ENCODE measurements at regions not wholly inside any gene's neighbourhood (a gene's known extent, or its start where the extent isn't known, plus 50 kb on each side); places are given as distances from the start of the nearest gene placed in this dataset.

DNA sequence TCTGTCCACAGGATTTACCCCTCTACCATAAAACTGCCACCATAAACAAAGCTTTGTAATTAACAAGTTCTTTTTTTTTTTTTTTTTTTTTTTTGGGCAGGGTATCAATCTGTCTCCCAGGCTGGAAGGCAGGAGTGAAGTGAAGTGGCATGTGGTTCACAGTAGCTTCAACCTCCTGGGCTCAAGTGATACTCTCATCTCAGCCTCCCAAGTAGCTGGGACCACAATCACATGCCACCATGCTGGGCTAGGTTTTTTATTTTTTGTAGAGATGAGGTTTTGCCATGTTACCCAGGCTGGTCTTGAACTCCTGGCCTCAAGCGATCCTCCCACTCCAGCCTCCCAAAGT lies 61.1 kb upstream of the NUDT4 start:
- no peaks in the 10 kb centered on the region for H3K9me2 ChIP-seq
- DNase-seq, result no peak
- TF ChIP-seq RXRA (IDR thresholded peaks at IDR 0.05; ENCODE audit: borderline replicate concordance, low read depth) (no peak), RAD21 (IDR thresholded peaks at IDR 0.05; ENCODE audit: low read length) (no peak), FOXM1 (IDR thresholded peaks at IDR 0.05; ENCODE audit: low read depth) (no peak), REST (IDR thresholded peaks at IDR 0.05; ENCODE audit: low read depth, low read length) (no peak), USF1 (IDR thresholded peaks at IDR 0.05; ENCODE audit: borderline replicate concordance, low read depth) (no peak), USF2 (IDR thresholded peaks at IDR 0.05; ENCODE audit: borderline replicate concordance, low read depth, low read length) (no peak), CHD2 (IDR thresholded peaks at IDR 0.05; ENCODE audit: low read length, partially characterized antibody) (no peak), GABPA (IDR thresholded peaks at IDR 0.05; ENCODE audit: low read depth) (no peak), MXI1 (IDR thresholded peaks at IDR 0.05; ENCODE audit: low read depth, low read length) (no peak), EZH2phosphoT487 (IDR thresholded peaks at IDR 0.05; ENCODE audit: borderline replicate concordance, low read depth) (no peak), GATA2 (CRISPR knock-in tag; IDR thresholded peaks at IDR 0.05) (no peak), SMC3 (IDR thresholded peaks at IDR 0.05; ENCODE audit: low read depth, low read length) (no peak), SIN3A (IDR thresholded peaks at IDR 0.05; ENCODE audit: borderline replicate concordance, low read depth, low read length) (no peak)
- TF ChIP-seq, protein P1, sequence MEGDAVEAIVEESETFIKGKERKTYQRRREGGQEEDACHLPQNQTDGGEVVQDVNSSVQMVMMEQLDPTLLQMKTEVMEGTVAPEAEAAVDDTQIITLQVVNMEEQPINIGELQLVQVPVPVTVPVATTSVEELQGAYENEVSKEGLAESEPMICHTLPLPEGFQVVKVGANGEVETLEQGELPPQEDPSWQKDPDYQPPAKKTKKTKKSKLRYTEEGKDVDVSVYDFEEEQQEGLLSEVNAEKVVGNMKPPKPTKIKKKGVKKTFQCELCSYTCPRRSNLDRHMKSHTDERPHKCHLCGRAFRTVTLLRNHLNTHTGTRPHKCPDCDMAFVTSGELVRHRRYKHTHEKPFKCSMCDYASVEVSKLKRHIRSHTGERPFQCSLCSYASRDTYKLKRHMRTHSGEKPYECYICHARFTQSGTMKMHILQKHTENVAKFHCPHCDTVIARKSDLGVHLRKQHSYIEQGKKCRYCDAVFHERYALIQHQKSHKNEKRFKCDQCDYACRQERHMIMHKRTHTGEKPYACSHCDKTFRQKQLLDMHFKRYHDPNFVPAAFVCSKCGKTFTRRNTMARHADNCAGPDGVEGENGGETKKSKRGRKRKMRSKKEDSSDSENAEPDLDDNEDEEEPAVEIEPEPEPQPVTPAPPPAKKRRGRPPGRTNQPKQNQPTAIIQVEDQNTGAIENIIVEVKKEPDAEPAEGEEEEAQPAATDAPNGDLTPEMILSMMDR (IDR thresholded peaks at IDR 0.05), result no peak
- TF ChIP-seq, protein P2, sequence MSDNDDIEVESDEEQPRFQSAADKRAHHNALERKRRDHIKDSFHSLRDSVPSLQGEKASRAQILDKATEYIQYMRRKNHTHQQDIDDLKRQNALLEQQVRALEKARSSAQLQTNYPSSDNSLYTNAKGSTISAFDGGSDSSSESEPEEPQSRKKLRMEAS (IDR thresholded peaks at IDR 0.05; ENCODE audit: low read depth), result no peak
- H3K4me1 ChIP-seq (ENCODE audit: control insufficient read depth in 1 of 2, insufficient read depth in 2 of 2, low read depth in 1 of 2, low read length in 1 of 2), result peaks cover 0 to 28% of the 10 kb centered on the region in 2 experiments; a peak in 3 of 4 replicates
- H3K36me3 ChIP-seq (replicated peaks in 1 of 2; ENCODE audit: control insufficient read depth in 1 of 2, insufficient read depth in 2 of 2, low read length in 1 of 2), result no peaks in the 10 kb centered on the region
- no peak overlapping the region for H3K27ac ChIP-seq (ENCODE audit: low read depth in 2 of 2, low read length in 1 of 2)
- H3F3A ChIP-seq (replicated peaks; ENCODE audit: insufficient read depth), result peaks cover 9% of the 10 kb centered on the region
- H3K9ac ChIP-seq, result no peak overlapping the region
- H3K79me2 ChIP-seq (ENCODE audit: insufficient read depth), result no peaks in the 10 kb centered on the region
- no peaks in the 10 kb centered on the region for H3K27me3 ChIP-seq (ENCODE audit: insufficient read depth)
- H2AFZ ChIP-seq (ENCODE audit: low read depth), result no peak overlapping the region
- H4K20me1 ChIP-seq (ENCODE audit: insufficient read depth), result no peaks in the 10 kb centered on the region
- 92% methylated on average over 1 of the region's 1 CpG for WGBS (ENCODE audit: low lambda C conversion rate)
- no peak overlapping the region for H3K4me2 ChIP-seq
- H3K4me3 ChIP-seq (ENCODE audit: low read depth in 2 of 2, low read length in 1 of 2), result no peak overlapping the region
- ChIA-PET POLR2A (no interaction called here), CTCF (interaction anchor here (1.0 kb wide), 1 partner anchor 24 kb away, joined by 3 read pairs; no protein-coding TSS in a partner anchor)
- H3K9me3 ChIP-seq, result no peaks in the 10 kb centered on the region

Data from SK-N-SH (cell line).